ENCODE measurements at regions not wholly inside any gene's neighbourhood (a gene's known extent, or its start where the extent isn't known, plus 50 kb on each side); places are given as distances from the start of the nearest gene placed in this dataset.

- TF ChIP-seq CTCF (IDR thresholded peaks at IDR 0.05), result no peak
- TF ChIP-seq POLR2A (IDR thresholded peaks at IDR 0.05), result no peak
Observed at GRCh38 chr7:47649919-47650318, 68.0 kb upstream of the TNS3 start.

All from lower leg skin (tissue), 3 donors.